ENCODE measurements at regions not wholly inside any gene's neighbourhood (a gene's known extent, or its start where the extent isn't known, plus 50 kb on each side); places are given as distances from the start of the nearest gene placed in this dataset.

GRCh38 chr18:28669165-28669564, 492.2 kb upstream of the CDH2 start:
- no peak overlapping the region for H2BK12ac ChIP-seq (ENCODE audit: insufficient read length, low read depth, low read length)
- H2AK5ac ChIP-seq (ENCODE audit: insufficient read length, low read length), result no peak overlapping the region
- no peaks in the 10 kb centered on the region for H3K79me1 ChIP-seq (ENCODE audit: insufficient read depth, low read depth, low read length, poor library complexity, severe bottlenecking)
- no peak overlapping the region for H4K8ac ChIP-seq (replicated peaks; ENCODE audit: insufficient read length, low read depth, low read length)
- no peaks in the 10 kb centered on the region for H3K9me3 ChIP-seq (ENCODE audit: control insufficient read depth, low read depth, low read length)
- H3K27me3 ChIP-seq (ENCODE audit: insufficient read depth, low read length), result no peaks in the 10 kb centered on the region
- no peak overlapping the region for H3K4me2 ChIP-seq (ENCODE audit: insufficient read depth, insufficient read length, low read length)
- Mint-ChIP-seq H3K4me3 (no peak overlapping the region), H3K27ac (no peak overlapping the region), H3K27me3 (ENCODE audit: low read depth) (no peaks in the 10 kb centered on the region), H3K4me1 (no peaks in the 10 kb centered on the region), H3K36me3 (ENCODE audit: insufficient read depth in 1 of 3, low read depth in 3 of 3) (no peaks in the 10 kb centered on the region), H3K9me3 (no peaks in the 10 kb centered on the region)
- no CpG with 5 or more reads among the region's 1 CpG for WGBS (ENCODE audit: extremely low coverage, insufficient read length, low lambda C conversion rate)
- no peak overlapping the region for H4K5ac ChIP-seq (ENCODE audit: insufficient read length, low read depth, low read length)
- H2BK20ac ChIP-seq (ENCODE audit: low read depth, low read length, poor library complexity, severe bottlenecking), result no peak overlapping the region
- no peak overlapping the region for H3K4ac ChIP-seq (ENCODE audit: low read depth, low read length)
- H3K23ac ChIP-seq (ENCODE audit: insufficient read length, low read depth, low read length), result no peak overlapping the region
- H2AFZ ChIP-seq (ENCODE audit: low read length), result no peak overlapping the region
- no peak overlapping the region for H2BK120ac ChIP-seq (ENCODE audit: low read depth, low read length, poor library complexity, severe bottlenecking)
- H2BK5ac ChIP-seq (ENCODE audit: insufficient read length, low read length), result no peak overlapping the region
- DNase-seq, result no peak
- H3K18ac ChIP-seq (ENCODE audit: insufficient read length, low read depth, low read length), result no peak overlapping the region
- no peak overlapping the region for H3K14ac ChIP-seq (ENCODE audit: insufficient read depth, low read length)
- no peaks in the 10 kb centered on the region for H3K23me2 ChIP-seq (ENCODE audit: insufficient read length, low read depth, low read length, poor library complexity, severe bottlenecking)
- H4K91ac ChIP-seq (ENCODE audit: insufficient read length, low read depth, low read length), result no peak overlapping the region
- H3K4me1 ChIP-seq (ENCODE audit: insufficient read depth, low read length), result no peaks in the 10 kb centered on the region
- no peaks in the 10 kb centered on the region for H4K20me1 ChIP-seq (ENCODE audit: control insufficient read depth, insufficient read depth, insufficient read length)
- no peak overlapping the region for H3K56ac ChIP-seq (ENCODE audit: insufficient read length, low read depth, low read length)
- H2BK15ac ChIP-seq (ENCODE audit: low read depth, low read length), result no peak overlapping the region
- no peak overlapping the region for H3T11ph ChIP-seq (ENCODE audit: low read length)
- H3K9ac ChIP-seq (ENCODE audit: extremely low read depth, insufficient read length, low read length), result no peak overlapping the region
- H3K27ac ChIP-seq (ENCODE audit: insufficient read length, low read depth, low read length), result no peak overlapping the region
- TF ChIP-seq CTCF (conservative IDR thresholded peaks at IDR 0.05), result no peak
- H3K79me2 ChIP-seq (ENCODE audit: insufficient read depth, low read length), result no peaks in the 10 kb centered on the region
